ENCODE measurements at regions not wholly inside any gene's neighbourhood (a gene's known extent, or its start where the extent isn't known, plus 50 kb on each side); places are given as distances from the start of the nearest gene placed in this dataset.

GRCh38 chr9:106062250-106062649 is 367.9 kb downstream of the TMEM38B start:
- no peak for DNase-seq

DNA sequence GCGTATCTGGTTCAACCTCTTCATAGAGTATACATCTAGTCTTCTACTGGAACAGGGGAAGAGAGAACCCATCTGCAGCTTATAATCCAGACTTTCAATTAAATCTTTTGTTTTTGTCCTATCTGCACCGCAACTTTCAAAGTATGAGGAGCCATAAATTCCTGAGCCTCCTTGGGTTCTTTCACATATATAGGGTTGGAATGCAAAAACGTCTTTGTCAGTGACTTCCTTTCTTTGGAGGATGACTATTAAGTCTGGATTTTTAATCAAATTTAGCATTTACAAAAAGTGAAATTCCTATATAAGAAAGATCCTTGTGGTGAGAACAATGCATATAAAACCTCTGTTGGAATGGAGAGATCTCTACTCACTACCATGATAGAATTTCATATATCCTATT is 370.8 kb downstream of the TMEM38B start:
- no peak overlapping the region for H3K27ac ChIP-seq
- WGBS, 2 donors, result 88 to 89% methylated on average over 3 of the region's 3 CpGs

More at GRCh38 chr9:106062250-106062649, 367.9 kb downstream of the TMEM38B start:
- no peak overlapping the region for H3K4me3 ChIP-seq (replicated peaks in 1 of 3)
- no peaks in the 10 kb centered on the region for H3K27me3 ChIP-seq
- no peak for TF ChIP-seq POLR2A (IDR thresholded peaks at IDR 0.05)
- H3K36me3 ChIP-seq, result no peaks in the 10 kb centered on the region
- H3K27ac ChIP-seq, result no peak overlapping the region
- no peaks in the 10 kb centered on the region for H3K4me1 ChIP-seq
- intact Hi-C loops (cut with DNase I), result no loop called here
- no peaks in the 10 kb centered on the region for H3K9me3 ChIP-seq

DNA sequence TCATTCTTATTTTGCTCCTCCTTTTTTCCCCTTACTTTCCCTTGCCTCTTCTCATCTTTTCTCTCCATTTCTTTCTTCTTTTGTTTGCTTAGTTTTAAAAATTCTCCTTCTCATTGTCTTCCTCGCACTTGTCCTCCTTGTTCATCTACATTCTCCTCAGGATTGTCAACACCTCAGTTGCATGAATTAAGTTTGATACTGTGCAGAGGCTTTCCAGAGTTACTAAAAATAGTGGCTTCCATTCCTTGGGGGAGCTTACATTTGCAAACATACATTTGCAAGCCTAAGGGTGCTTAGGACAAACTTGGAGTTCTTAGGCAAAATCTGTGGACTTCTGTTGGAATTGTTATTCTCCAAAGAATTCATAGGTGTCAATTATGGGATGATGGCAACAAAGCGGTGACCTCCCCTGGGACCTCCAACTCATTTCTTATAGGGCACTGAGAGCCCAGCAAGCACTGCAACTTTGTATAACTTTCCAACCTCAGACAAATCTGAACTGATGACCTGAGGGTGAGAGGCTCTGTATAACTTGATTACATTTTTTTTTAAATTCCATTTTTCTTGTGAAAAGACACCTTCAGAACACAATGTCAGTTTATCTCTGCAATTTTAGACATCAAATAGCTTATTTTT is 371.4 kb downstream of the TMEM38B start:
- Histone ChIP-seq H3K4me1 (no peaks in the 10 kb centered on the region), H3K27me3 (no peaks in the 10 kb centered on the region), H3K9me3 (no peaks in the 10 kb centered on the region), H3K27ac (no peak overlapping the region), H3K4me3 (replicated peaks in 1 of 3) (no peak overlapping the region), H3K36me3 (no peaks in the 10 kb centered on the region)
- no peak for TF ChIP-seq CTCF (IDR thresholded peaks at IDR 0.05)
- no peak for TF ChIP-seq POLR2A (IDR thresholded peaks at IDR 0.05)
- intact Hi-C loops (cut with DNase I), result no loop called here
- 88 to 93% methylated on average over 2 of the region's 2 CpGs for WGBS, 2 donors
- DNase-seq, result no peak

More for the DNA sequence above, 370.8 kb downstream of the TMEM38B start:
- DNase-seq, result no peak
- Histone ChIP-seq H3K4me3 (replicated peaks in 1 of 3) (no peak overlapping the region), H3K36me3 (no peaks in the 10 kb centered on the region), H3K9me3 (no peaks in the 10 kb centered on the region), H3K27me3 (no peaks in the 10 kb centered on the region), H3K4me1 (no peaks in the 10 kb centered on the region)
- intact Hi-C loops (cut with DNase I), result no loop called here
- TF ChIP-seq POLR2A (IDR thresholded peaks at IDR 0.05) (no peak), CTCF (IDR thresholded peaks at IDR 0.05) (no peak)

- no peak overlapping the region for H3K27ac ChIP-seq
- 69 to 75% methylated on average over 8 of the region's 8 CpGs for WGBS, 2 donors
- TF ChIP-seq POLR2A (IDR thresholded peaks at IDR 0.05) (no peak), CTCF (IDR thresholded peaks at IDR 0.05) (no peak)
Measured at GRCh38 chr9:106066940-106067524, 372.7 kb downstream of the TMEM38B start.

DNA sequence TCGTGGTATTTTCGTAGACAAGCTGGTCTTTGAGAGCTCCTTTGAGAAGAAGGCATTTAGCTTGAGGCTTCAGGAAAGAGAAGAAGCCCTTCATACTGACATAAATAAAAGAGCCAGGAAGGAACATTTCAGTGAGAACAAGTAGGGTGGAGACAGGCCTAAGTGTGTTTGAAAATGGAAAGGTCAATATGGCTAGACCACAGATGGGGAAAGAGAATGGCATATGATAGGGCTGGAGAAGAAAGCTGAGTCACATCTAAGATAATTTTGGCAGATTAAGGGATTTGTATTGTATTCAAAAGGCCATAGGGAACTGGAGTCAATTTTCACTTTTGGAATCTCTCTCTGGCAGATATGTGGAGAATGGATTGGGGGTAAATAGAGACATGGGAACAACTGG is 374.9 kb downstream of the TMEM38B start:
- WGBS, 2 donors, result 61 to 88% methylated on average over 2 of the region's 2 CpGs
- intact Hi-C loops (cut with DNase I), result no loop called here
- DNase-seq, result no peak

More at GRCh38 chr9:106066940-106067524, 372.7 kb downstream of the TMEM38B start:
- no peak for DNase-seq
- intact Hi-C loops (cut with DNase I), result no loop called here
- no peaks in the 10 kb centered on the region for H3K4me1 ChIP-seq
- H3K27me3 ChIP-seq, result no peaks in the 10 kb centered on the region
- no peaks in the 10 kb centered on the region for H3K36me3 ChIP-seq
- no peaks in the 10 kb centered on the region for H3K9me3 ChIP-seq
- no peak overlapping the region for H3K4me3 ChIP-seq (replicated peaks in 1 of 3)

More for the DNA sequence above, 374.9 kb downstream of the TMEM38B start:
- no peaks in the 10 kb centered on the region for H3K9me3 ChIP-seq
- H3K27me3 ChIP-seq, result no peaks in the 10 kb centered on the region
- H3K4me3 ChIP-seq (replicated peaks in 1 of 3), result no peak overlapping the region
- H3K27ac ChIP-seq, result no peak overlapping the region
- H3K36me3 ChIP-seq, result no peaks in the 10 kb centered on the region
- TF ChIP-seq POLR2A (IDR thresholded peaks at IDR 0.05) (no peak), CTCF (IDR thresholded peaks at IDR 0.05) (no peak)
- no peaks in the 10 kb centered on the region for H3K4me1 ChIP-seq
